ENCODE measurements at regions not wholly inside any gene's neighbourhood (a gene's known extent, or its start where the extent isn't known, plus 50 kb on each side); places are given as distances from the start of the nearest gene placed in this dataset.
A peak's percentile ranks its signal among the peaks of the same experiment; 100 is the strongest.

- no peaks in the 10 kb centered on the region for H3K27me3 ChIP-seq
- 45 to 70% (median 65%) methylated on average over 2 of the region's 2 CpGs for WGBS, 5 donors
- no peak for TF ChIP-seq CTCF (IDR thresholded peaks at IDR 0.05)
- no peak for TF ChIP-seq POLR2A (IDR thresholded peaks at IDR 0.05)
- TF ChIP-seq EP300 (IDR thresholded peaks at IDR 0.05) = no peak
- TF ChIP-seq POLR2AphosphoS5 (IDR thresholded peaks at IDR 0.05) = no peak
- no peak overlapping the region for H3K27ac ChIP-seq
- no peaks in the 10 kb centered on the region for H3K36me3 ChIP-seq
- intact Hi-C loops (cut with DNase I; ENCODE audit: low total_unique reads) = no loop called here
- peak in 1 of 2 donors; percentile 6 for DNase-seq
- no peaks in the 10 kb centered on the region for H3K4me1 ChIP-seq
- no peak overlapping the region for H3K4me3 ChIP-seq
- no peaks in the 10 kb centered on the region for H3K9me3 ChIP-seq
Measured at GRCh38 chrX:35743331-35743730, 54.8 kb upstream of the MAGEB16 start.

Small RNA genes in the stretch of these regions (small RNA-seq; reads per million reads assigned to genes)
- 0 reads per million in 4 donors for gene RNU6-1087P
